ENCODE measurements at regions not wholly inside any gene's neighbourhood (a gene's known extent, or its start where the extent isn't known, plus 50 kb on each side); places are given as distances from the start of the nearest gene placed in this dataset.
A peak's percentile ranks its signal among the peaks of the same experiment; 100 is the strongest.

DNA sequence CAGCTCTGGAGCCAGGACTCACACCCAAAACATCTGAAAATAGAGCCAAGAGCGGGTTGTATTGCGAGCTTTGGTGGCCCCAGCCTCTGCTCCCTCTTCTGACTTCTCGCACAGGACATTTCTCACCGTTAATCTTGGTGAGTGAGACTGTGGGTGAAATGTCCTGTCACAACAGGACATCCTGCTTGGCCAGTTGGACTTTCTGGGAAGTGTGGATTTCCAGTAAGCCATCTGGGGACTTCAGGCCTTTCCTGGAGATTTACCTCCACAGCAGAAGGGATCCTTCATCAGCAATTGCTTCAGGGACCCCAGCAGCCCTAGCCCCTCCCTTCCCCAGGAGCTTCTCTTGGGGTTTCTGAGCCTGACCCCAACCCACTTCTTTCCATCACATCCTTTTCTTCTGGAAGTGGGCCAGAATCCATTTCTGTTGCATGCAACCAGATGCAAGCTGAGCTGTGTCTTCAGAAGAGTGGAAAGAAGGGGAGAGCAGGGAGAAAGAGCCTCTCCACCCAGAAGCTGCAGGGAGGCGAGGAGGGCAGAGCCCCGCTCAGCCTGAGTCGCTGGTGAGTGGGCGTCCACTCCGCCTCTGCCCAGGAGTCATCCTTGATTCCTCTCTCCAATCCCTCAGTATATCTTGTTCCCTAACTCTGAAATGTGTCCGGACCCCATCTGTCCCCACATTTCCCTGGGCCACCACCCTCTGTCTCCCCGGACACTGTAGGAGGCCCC, 50.3 kb upstream of the GADD45G start:
- DNase-seq: no peak

- no peak for DNase-seq
Observed at GRCh38 chr9:89553451-89554010, 51.3 kb upstream of the GADD45G start.

DNA sequence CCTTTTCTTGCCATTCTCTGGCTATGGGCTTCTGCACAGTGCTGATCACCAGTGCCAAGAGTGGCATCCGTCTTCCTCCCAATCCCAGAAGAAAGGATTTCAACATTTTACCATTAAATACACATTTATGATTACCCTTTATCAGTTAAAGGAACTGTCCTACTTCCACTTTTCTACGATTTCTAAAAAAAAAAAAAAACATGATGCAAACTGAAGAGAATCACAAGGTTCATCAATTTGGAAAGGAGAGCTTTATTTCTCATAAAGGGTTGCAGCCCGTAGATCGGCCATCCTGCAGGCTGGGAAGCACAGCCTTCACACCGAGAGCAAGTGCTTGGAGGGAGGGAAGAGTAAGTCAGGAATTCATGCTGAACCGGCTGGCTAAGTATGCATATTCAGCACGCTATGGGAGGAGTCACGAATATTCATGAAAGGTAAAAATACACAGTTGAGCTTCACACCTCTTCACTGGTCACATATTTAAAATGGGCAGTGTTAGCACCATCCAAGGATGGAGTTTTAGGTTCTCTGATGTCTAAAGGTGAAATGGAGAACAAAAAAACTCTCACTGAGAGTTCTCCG, 52.5 kb upstream of the SEMA4D start:
- DNase-seq: no peak

DNA sequence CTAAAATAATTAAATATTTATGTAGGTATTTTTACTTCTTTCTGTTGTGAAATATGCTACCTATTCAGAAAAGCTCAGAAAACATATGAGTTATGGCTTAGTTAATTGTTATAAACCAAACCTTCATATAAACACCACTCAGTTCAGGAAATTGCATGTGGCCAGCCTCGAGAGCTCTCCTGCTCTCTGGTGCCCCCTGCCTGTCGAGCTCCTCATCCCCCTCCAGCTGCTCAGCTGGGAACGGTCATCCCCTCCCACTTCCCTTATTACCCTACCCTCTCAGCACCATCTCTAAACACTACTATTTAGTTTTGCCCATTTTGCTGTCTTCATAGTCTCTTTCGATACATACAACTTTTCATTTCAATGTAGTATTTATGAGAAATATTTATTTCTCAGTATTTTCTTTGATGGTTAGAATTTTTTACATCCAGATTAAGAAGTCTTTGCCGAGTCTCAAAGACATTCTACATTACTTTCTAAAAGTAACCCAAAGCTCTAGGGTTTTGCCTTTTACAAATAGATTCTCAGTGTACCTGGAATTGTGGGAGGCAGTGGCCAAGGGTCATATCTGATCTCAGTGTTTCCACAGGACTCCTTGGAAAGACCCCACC, 51.2 kb upstream of the SEMA4D start:
- DNase-seq: peak; percentile 67

DNA sequence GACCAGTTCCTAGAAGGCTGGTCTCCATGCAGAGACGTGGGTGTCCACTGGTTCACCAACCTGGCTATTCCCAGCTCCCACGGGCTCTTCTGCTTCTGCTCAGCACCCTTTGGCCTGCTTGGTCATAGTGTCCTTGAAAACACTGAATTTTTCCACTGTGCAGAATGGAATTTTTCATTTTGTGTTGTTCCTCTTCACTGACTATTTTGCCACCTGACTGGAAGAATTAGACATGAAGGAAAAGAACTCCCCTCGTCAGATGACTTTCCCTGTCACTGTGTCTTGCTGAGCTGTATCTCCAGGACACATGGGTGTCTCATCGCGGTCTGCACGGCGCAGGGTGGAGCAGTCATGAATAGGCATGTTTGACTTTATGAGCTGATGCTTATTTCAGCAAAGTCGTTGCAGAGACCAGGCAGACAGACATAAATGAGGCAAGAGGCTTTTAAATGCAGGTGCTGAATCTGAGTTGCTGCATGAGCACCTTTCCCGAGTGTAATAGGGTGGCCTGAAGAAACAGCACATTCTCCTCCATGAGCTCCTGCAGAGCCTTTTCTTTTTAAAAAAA, 50.2 kb upstream of the SEMA4D start:
- DNase-seq: no peak

All from NCI-H748 treated with DMSO at 0.1 percent for 48 hours (cell line).